HEK293T (cell line): ENCODE measurements at regions not wholly inside any gene's neighbourhood (a gene's known extent, or its start where the extent isn't known, plus 50 kb on each side); places are given as distances from the start of the nearest gene placed in this dataset.

Experiments
- CTCF ChIA-PET: fragments of 350-600 bp; formaldehyde crosslinking; extraction: SDS; loops from one replicate; lab custom pipeline; 2021; ENCODE audit warnings: antibody characterized with exemption, inconsistent platforms; lab: Yijun Ruan, JAX
- POLR2A ChIA-PET: fragments of 350-600 bp; formaldehyde crosslinking; extraction: SDS; loops from one replicate; lab custom pipeline; 2020; ENCODE audit warnings: antibody characterized with exemption, inconsistent platforms; lab: Yijun Ruan, JAX
- DNase-seq: peaks from one replicate; pipeline ENCODE4 v3.0.0; 2012; ENCODE audit warnings: mixed read lengths; ENCODE audit errors: extremely low spot score
- ARNT ChIP-seq: fragments of 450-650 bp; IDR thresholded peaks from 2 replicates; pipeline ENCODE4 v1.6.1; 2017; ENCODE audit warnings: mild to moderate bottlenecking
- BHLHE40 ChIP-seq: fragments of 450-650 bp; IDR thresholded peaks from 2 replicates; pipeline ENCODE4 v1.6.1; 2016; ENCODE audit warnings: mild to moderate bottlenecking, moderate library complexity, borderline replicate concordance
- CTBP1 ChIP-seq: fragments of 450-650 bp; IDR thresholded peaks from 2 replicates; pipeline ENCODE4 v1.6.1; 2016; ENCODE audit warnings: borderline replicate concordance
- ELF4 ChIP-seq: fragments of 450-650 bp; IDR thresholded peaks from 2 replicates; pipeline ENCODE4 v1.6.1; 2017; ENCODE audit warnings: antibody characterized with exemption
- FOXA1 ChIP-seq: fragments of 450-650 bp; IDR thresholded peaks from 2 replicates; pipeline ENCODE4 v1.6.1; 2016; ENCODE audit warnings: mild to moderate bottlenecking
- FOXK2 ChIP-seq: fragments of 450-650 bp; IDR thresholded peaks from 2 replicates; pipeline ENCODE4 v1.6.1; 2016; ENCODE audit warnings: mild to moderate bottlenecking
- FOXM1 ChIP-seq: fragments of 450-650 bp; IDR thresholded peaks from 2 replicates; pipeline ENCODE4 v1.6.1; 2017; ENCODE audit warnings: mild to moderate bottlenecking, borderline replicate concordance
- HDGF ChIP-seq: fragments of 450-650 bp; IDR thresholded peaks from 2 replicates; pipeline ENCODE4 v1.6.1; 2017; ENCODE audit warnings: antibody characterized with exemption, borderline replicate concordance
- L3MBTL2 ChIP-seq: fragments of 450-650 bp; conservative IDR thresholded peaks from 2 replicates; pipeline ENCODE4 v1.6.1; 2016; ENCODE audit warnings: mild to moderate bottlenecking
- LEF1 ChIP-seq: fragments of 450-650 bp; IDR thresholded peaks from 2 replicates; pipeline ENCODE4 v1.6.1; 2017; ENCODE audit warnings: mild to moderate bottlenecking, borderline replicate concordance
- NFRKB ChIP-seq: fragments of 450-650 bp; IDR thresholded peaks from 2 replicates; pipeline ENCODE4 v1.6.1; 2016; ENCODE audit warnings: mild to moderate bottlenecking, moderate library complexity
- PKNOX1 ChIP-seq: fragments of 450-650 bp; IDR thresholded peaks from 2 replicates; pipeline ENCODE4 v1.6.1; 2016
- SP1 ChIP-seq: fragments of 450-650 bp; IDR thresholded peaks from 2 replicates; pipeline ENCODE4 v1.6.1; 2017
- SUZ12 ChIP-seq: fragments of 450-650 bp; IDR thresholded peaks from 2 replicates; pipeline ENCODE4 v1.6.1; 2016; ENCODE audit warnings: mild to moderate bottlenecking
- TARDBP ChIP-seq: fragments of 450-650 bp; IDR thresholded peaks from 2 replicates; pipeline ENCODE4 v1.6.1; 2016
- ZNF384 ChIP-seq: fragments of 450-650 bp; IDR thresholded peaks from 2 replicates; pipeline ENCODE4 v1.6.1; 2016

GRCh38 chr9:84179531-84179930 lies 161.0 kb downstream of the SLC28A3 start:
- CTCF ChIA-PET, result interaction anchor here (0.7 kb wide), 1 partner anchor 250 kb away, joined by 5 read pairs; no protein-coding TSS in a partner anchor
- POLR2A ChIA-PET, result no interaction called here
- no peak for DNase-seq
- TF ChIP-seq SP1 (no peak), ZNF384 (no peak), PKNOX1 (no peak), TARDBP (no peak), ARNT (no peak), L3MBTL2 (no peak), CTBP1 (no peak), HDGF (no peak), LEF1 (no peak), NFRKB (no peak), BHLHE40 (no peak), SUZ12 (no peak), FOXK2 (no peak), FOXM1 (no peak), FOXA1 (no peak)

- ChIA-PET CTCF (interaction anchor here (0.8 kb wide), 1 partner anchor 58 kb away, joined by 3 read pairs; no protein-coding TSS in a partner anchor), POLR2A (no interaction called here)
- no peak for DNase-seq
- TF ChIP-seq SUZ12, result no peak
- no peak for TF ChIP-seq FOXA1
- no peak for TF ChIP-seq CTBP1
- no peak for TF ChIP-seq ARNT
- no peak for TF ChIP-seq PKNOX1
- TF ChIP-seq LEF1, result no peak
- no peak for TF ChIP-seq ZNF384
- no peak for TF ChIP-seq FOXM1
- TF ChIP-seq BHLHE40, result no peak
- TF ChIP-seq L3MBTL2, result no peak
- no peak for TF ChIP-seq ELF4
- no peak for TF ChIP-seq HDGF
- no peak for TF ChIP-seq TARDBP
- TF ChIP-seq FOXK2, result no peak
Observed at GRCh38 chr9:84187090-84187489, 153.5 kb downstream of the SLC28A3 start.

GRCh38 chr9:84189904-84190303 lies 150.7 kb downstream of the SLC28A3 start:
- ChIA-PET POLR2A (no interaction called here), CTCF (interaction anchor here (1.4 kb wide), 1 partner anchor 17 kb away, joined by 5 read pairs; no protein-coding TSS in a partner anchor)
- TF ChIP-seq BHLHE40, result no peak
- TF ChIP-seq PKNOX1, result no peak
- no peak for TF ChIP-seq LEF1
- TF ChIP-seq FOXM1, result no peak
- no peak for TF ChIP-seq ELF4
- no peak for TF ChIP-seq HDGF
- TF ChIP-seq FOXA1, result no peak
- no peak for TF ChIP-seq CTBP1
- no peak for TF ChIP-seq FOXK2
- TF ChIP-seq ZNF384, result no peak
- no peak for TF ChIP-seq NFRKB
- no peak for TF ChIP-seq ARNT
- TF ChIP-seq TARDBP, result no peak
- TF ChIP-seq L3MBTL2, result no peak
- no peak for TF ChIP-seq SP1
- DNase-seq, result no peak

GRCh38 chr9:84190411-84190810 lies 150.1 kb downstream of the SLC28A3 start:
- POLR2A ChIA-PET, result no interaction called here
- CTCF ChIA-PET, result interaction anchor here (1.4 kb wide), 1 partner anchor 17 kb away, joined by 5 read pairs; no protein-coding TSS in a partner anchor
- DNase-seq, result no peak
- TF ChIP-seq CTBP1 (no peak), L3MBTL2 (no peak), NFRKB (no peak), HDGF (no peak), SP1 (no peak), FOXK2 (no peak), LEF1 (no peak), BHLHE40 (no peak), SUZ12 (no peak), TARDBP (no peak), PKNOX1 (no peak), ZNF384 (no peak), ARNT (no peak), FOXA1 (no peak), ELF4 (no peak), FOXM1 (no peak)

GRCh38 chr9:84206801-84207370 lies 133.7 kb downstream of the SLC28A3 start:
- DNase-seq, result no peak
- ChIA-PET CTCF (no interaction called here), POLR2A (no interaction called here)
- no peak for TF ChIP-seq FOXK2
- no peak for TF ChIP-seq ZNF384
- no peak for TF ChIP-seq ARNT
- TF ChIP-seq LEF1, result no peak
- TF ChIP-seq TARDBP, result no peak
- no peak for TF ChIP-seq NFRKB
- TF ChIP-seq ELF4, result no peak
- no peak for TF ChIP-seq FOXA1
- no peak for TF ChIP-seq SUZ12
- no peak for TF ChIP-seq BHLHE40
- no peak for TF ChIP-seq CTBP1
- TF ChIP-seq FOXM1, result no peak
- TF ChIP-seq SP1, result no peak
- no peak for TF ChIP-seq HDGF
- TF ChIP-seq L3MBTL2, result no peak
- no peak for TF ChIP-seq PKNOX1
